GM23338 (cell line): ENCODE measurements at regions not wholly inside any gene's neighbourhood (a gene's known extent, or its start where the extent isn't known, plus 50 kb on each side); places are given as distances from the start of the nearest gene placed in this dataset.

ENCODE experiments used
- ATAC-seq: fragments of 200-7000 bp; cut with Tn5 transposase; 3 replicates; pipeline ENCODE4 v1.9.1; 2020
- DNase-seq: peaks from one replicate; pipeline ENCODE4 v3.0.0-alpha.2; 2015; ENCODE audit warnings: low spot score
- H2AFZ ChIP-seq: fragments of 200-600 bp; sonication (generic); 2 replicates; pipeline ENCODE4 v1.8.0; 2016; ENCODE audit warnings: antibody characterized with exemption, mild to moderate bottlenecking, moderate library complexity
- H3F3A ChIP-seq: fragments of 200-600 bp; sonication (generic); replicated peaks from 2 replicates; pipeline ENCODE4 v1.8.0; 2017; ENCODE audit warnings: antibody characterized with exemption, mixed run types, low read depth
- H3K27ac ChIP-seq: fragments of 200-600 bp; sonication (generic); 2 replicates; pipeline ENCODE4 v1.6.1; 2016; ENCODE audit warnings: low read depth
- H3K27me3 ChIP-seq: fragments of 200-600 bp; sonication (generic); 2 replicates; pipeline ENCODE4 v1.8.0; 2016; ENCODE audit warnings: mild to moderate bottlenecking, mixed run types, moderate library complexity; ENCODE audit not compliant: insufficient read depth
- H3K36me3 ChIP-seq: fragments of 200-600 bp; sonication (generic); 2 replicates; pipeline ENCODE4 v1.8.0; 2016; ENCODE audit warnings: mild to moderate bottlenecking; ENCODE audit not compliant: insufficient read depth
- H3K4me1 ChIP-seq: fragments of 200-600 bp; sonication (generic); 2 replicates; pipeline ENCODE4 v1.8.0; 2016; ENCODE audit warnings: mild to moderate bottlenecking, moderate library complexity; ENCODE audit not compliant: insufficient read depth
- H3K4me2 ChIP-seq: fragments of 200-600 bp; sonication (generic); 2 replicates; pipeline ENCODE4 v1.7.1; 2017; ENCODE audit warnings: mixed run types
- H3K4me3 ChIP-seq: fragments of 200-600 bp; sonication (generic); 2 replicates; pipeline ENCODE4 v1.6.1; 2016; ENCODE audit warnings: mixed run types
- H3K79me2 ChIP-seq: fragments of 200-600 bp; sonication (generic); replicated peaks from 2 replicates; pipeline ENCODE4 v1.8.0; 2017; ENCODE audit warnings: mild to moderate bottlenecking; ENCODE audit not compliant: insufficient read depth
- H3K9me2 ChIP-seq: fragments of 200-600 bp; sonication (generic); 2 replicates; pipeline ENCODE4 v1.8.0; 2017; ENCODE audit not compliant: insufficient read depth
- H4K20me1 ChIP-seq: fragments of 200-600 bp; sonication (generic); replicated peaks from 2 replicates; pipeline ENCODE4 v1.8.0; 2017; ENCODE audit warnings: mild to moderate bottlenecking; ENCODE audit not compliant: insufficient read depth
- H3K27ac Mint-ChIP-seq: 2 replicates; pipeline ENCODE4 v1.8.0; 2020; ENCODE audit warnings: inconsistent platforms, mild to moderate bottlenecking, moderate library complexity, mixed read lengths
- H3K27me3 Mint-ChIP-seq: 3 replicates; pipeline ENCODE4 v1.8.0; 2022; ENCODE audit warnings: low read depth, mild to moderate bottlenecking, moderate library complexity, mixed read lengths, inconsistent platforms; ENCODE audit not compliant: insufficient read depth, poor library complexity
- H3K36me3 Mint-ChIP-seq: 3 replicates; pipeline ENCODE4 v1.8.0; 2021; ENCODE audit warnings: low read depth, mild to moderate bottlenecking, inconsistent platforms, moderate library complexity, mixed read lengths
- H3K4me1 Mint-ChIP-seq: 3 replicates; pipeline ENCODE4 v1.8.0; 2020; ENCODE audit warnings: mild to moderate bottlenecking, inconsistent platforms, mixed read lengths
- H3K4me3 Mint-ChIP-seq: 3 replicates; pipeline ENCODE4 v1.8.0; 2021; ENCODE audit warnings: moderate library complexity, mild to moderate bottlenecking, inconsistent platforms, mixed read lengths
- H3K9me3 Mint-ChIP-seq: 3 replicates; pipeline ENCODE4 v1.8.0; 2020; ENCODE audit warnings: moderate library complexity, mild to moderate bottlenecking, inconsistent platforms, mixed read lengths
- CTCF ChIP-seq, 2 experiments: fragments of 200-600 bp in 1 of 2; sonication (generic) in 1 of 2; conservative IDR thresholded peaks; 2 replicates each; pipeline versions ENCODE4 v1.5.1 to v1.6.1; 2016 to 2017; ENCODE audit warnings: antibody characterized with exemption in 2 of 2, low read depth in 2 of 2, mild to moderate bottlenecking in 2 of 2, moderate library complexity in 1 of 2
- ETS1 ChIP-seq: IDR thresholded peaks from 2 replicates; pipeline ENCODE4 v1.6.1; 2016; ENCODE audit warnings: antibody characterized with exemption
- EZH2 ChIP-seq: fragments of 200-600 bp; sonication (generic); IDR thresholded peaks from one replicate; pipeline ENCODE4 v1.8.0; 2017; ENCODE audit warnings: antibody characterized with exemption, mild to moderate bottlenecking, low read depth; ENCODE audit not compliant: unreplicated experiment
- JUNB ChIP-seq: IDR thresholded peaks from one replicate; pipeline ENCODE4 v1.6.1; 2016; ENCODE audit warnings: antibody characterized with exemption; ENCODE audit not compliant: unreplicated experiment
- REST ChIP-seq: IDR thresholded peaks from one replicate; pipeline ENCODE4 v1.6.1; 2018; ENCODE audit warnings: antibody characterized with exemption; ENCODE audit not compliant: unreplicated experiment
- STAT1 ChIP-seq: IDR thresholded peaks from one replicate; pipeline ENCODE4 v1.6.1; 2016; ENCODE audit warnings: antibody characterized with exemption; ENCODE audit not compliant: unreplicated experiment
- ZNF462 ChIP-seq: fragments of 250-450 bp; sonication (Bioruptor Pico); IDR thresholded peaks from 2 replicates; pipeline ENCODE4 v1.5.0; 2020; ENCODE audit warnings: mild to moderate bottlenecking, moderate library complexity

GRCh38 chr18:65659312-65659711 lies 91.5 kb upstream of the CDH7 start (continued):
- TF ChIP-seq REST: no peak
- TF ChIP-seq CTCF (conservative IDR thresholded peaks at IDR 0.05; ENCODE audit: low read depth in 2 of 2): no peak
- no peak for TF ChIP-seq ETS1

GRCh38 chr18:65651192-65651591 lies 99.6 kb upstream of the CDH7 start:
- H3K36me3 Mint-ChIP-seq: no peaks in the 10 kb centered on the region
- peaks cover 2% of the 10 kb centered on the region; the same call in 1 of the 3 replicates for H3K4me1 Mint-ChIP-seq
- no peak overlapping the region for H3K4me3 Mint-ChIP-seq
- Histone ChIP-seq H2AFZ (no peak overlapping the region), H3K4me1 (no peaks in the 10 kb centered on the region), H3K4me2 (no peak overlapping the region), H3K9me2 (peaks cover 8% of the 10 kb centered on the region), H3K79me2 (no peaks in the 10 kb centered on the region), H3K27ac (no peak overlapping the region), H3K36me3 (0 out of 2 replicates have a peak, but pooled peaks cover 6% of the 10 kb centered on the region), H3F3A (no peaks in the 10 kb centered on the region), H4K20me1 (no peaks in the 10 kb centered on the region), H3K27me3 (no peaks in the 10 kb centered on the region), H3K4me3 (no peak overlapping the region)
- no peak for TF ChIP-seq STAT1
- TF ChIP-seq EZH2: no peak
- no peak for TF ChIP-seq JUNB
- H3K9me3 Mint-ChIP-seq: peaks cover 3% of the 10 kb centered on the region; the same call in 1 of the 3 replicates
- no peak overlapping the region for H3K27ac Mint-ChIP-seq
- ATAC-seq (no peak), DNase-seq (no peak)
- H3K27me3 Mint-ChIP-seq: no peaks in the 10 kb centered on the region

GRCh38 chr18:65632236-65632635 lies 118.6 kb upstream of the CDH7 start:
- Mint-ChIP-seq H3K4me3 (no peak overlapping the region), H3K4me1 (no peaks in the 10 kb centered on the region), H3K36me3 (no peaks in the 10 kb centered on the region), H3K27ac (no peak overlapping the region), H3K27me3 (no peaks in the 10 kb centered on the region), H3K9me3 (no peaks in the 10 kb centered on the region)
- no peak for DNase-seq
- Histone ChIP-seq H3K9me2 (no peaks in the 10 kb centered on the region), H3K4me1 (no peaks in the 10 kb centered on the region), H3K79me2 (no peaks in the 10 kb centered on the region), H3K36me3 (no peaks in the 10 kb centered on the region), H3F3A (no peaks in the 10 kb centered on the region), H2AFZ (no peak overlapping the region), H3K27ac (no peak overlapping the region), H3K4me2 (no peak overlapping the region), H3K4me3 (no peak overlapping the region), H4K20me1 (no peaks in the 10 kb centered on the region), H3K27me3 (no peaks in the 10 kb centered on the region)
- no peak for ATAC-seq
- TF ChIP-seq EZH2 (no peak), ZNF462 (no peak)
